ENCODE measurements at regions not wholly inside any gene's neighbourhood (a gene's known extent, or its start where the extent isn't known, plus 50 kb on each side); places are given as distances from the start of the nearest gene placed in this dataset.
"Not testable (repeated sequence)": the region's sequence is repeated elsewhere in the genome, so short reads cannot be mapped to it uniquely, and the experiment has no call there.

DNA sequence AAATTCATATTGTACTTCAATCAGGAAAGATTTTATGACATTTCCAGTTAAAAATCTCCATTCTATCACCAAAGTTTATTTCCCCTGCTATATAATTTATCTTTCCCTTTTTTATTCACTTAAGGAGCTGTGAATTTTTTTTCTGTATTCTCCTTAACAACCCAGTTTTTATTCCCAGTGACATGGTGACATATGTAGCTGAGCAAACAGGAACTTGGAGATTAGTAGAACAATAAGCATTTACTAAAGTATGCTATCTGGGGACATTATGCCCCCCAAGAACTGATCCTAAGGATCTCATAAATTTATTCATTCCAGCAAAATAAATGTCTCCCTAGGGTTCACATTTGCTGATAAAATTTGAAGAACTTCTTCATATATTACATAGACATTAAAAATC is 1044.0 kb upstream of the CDH6 start:
- TF ChIP-seq CSRNP3 (CRISPR knock-in tag; IDR thresholded peaks at IDR 0.05) (no peak), ESRRG (CRISPR knock-in tag; IDR thresholded peaks at IDR 0.05) (no peak), ZC3H10 (CRISPR knock-in tag; IDR thresholded peaks at IDR 0.05) (no peak)
- no peak for ATAC-seq

GRCh38 chr5:30147976-30148375 is 1045.5 kb upstream of the CDH6 start:
- TF ChIP-seq OSR1 (CRISPR knock-in tag; IDR thresholded peaks at IDR 0.05) (no peak), TSHZ2 (CRISPR knock-in tag; IDR thresholded peaks at IDR 0.05) (no peak)
- ATAC-seq = no peak

DNA sequence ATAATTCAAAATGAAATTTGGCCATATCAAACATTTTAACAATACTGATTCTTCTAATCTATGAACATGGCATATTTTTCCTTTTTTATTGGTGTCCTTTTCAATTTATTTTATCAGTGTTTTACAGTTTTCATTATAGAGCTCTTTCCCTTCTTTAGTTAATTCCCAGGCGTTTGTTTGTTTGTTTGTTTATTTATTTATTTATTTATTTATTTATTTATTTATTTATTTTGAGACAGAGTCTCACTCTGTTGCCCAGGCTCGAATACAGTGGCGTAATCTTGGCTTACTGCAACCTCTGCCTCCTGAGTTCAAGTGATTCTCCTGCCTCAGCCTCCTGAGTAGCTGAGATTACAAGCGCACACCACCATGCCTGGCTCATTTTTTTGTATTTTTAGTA is 1049.4 kb upstream of the CDH6 start:
- ATAC-seq = not testable (repeated sequence)

DNA sequence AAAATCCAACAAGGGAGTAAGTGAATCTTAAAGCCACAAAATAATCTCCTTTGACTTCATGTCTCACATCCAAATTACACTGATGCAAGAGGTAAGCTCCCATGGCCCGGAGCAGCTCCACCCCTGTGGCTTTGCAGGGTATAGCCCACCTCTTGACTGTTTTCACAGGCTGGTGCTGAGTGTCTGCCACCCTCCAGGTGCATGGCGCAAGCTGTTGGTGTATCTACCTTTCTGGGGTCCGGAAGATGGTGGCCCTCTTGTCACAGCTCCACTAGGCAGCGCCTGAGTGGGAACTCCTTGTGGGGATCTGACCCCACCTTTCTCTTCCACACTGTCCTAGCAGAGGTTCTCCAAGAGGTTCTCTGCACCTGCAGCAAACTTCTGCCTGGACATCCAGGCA is 1051.1 kb upstream of the CDH6 start:
- ATAC-seq = no peak
- no peak for TF ChIP-seq ZC3H10 (CRISPR knock-in tag; IDR thresholded peaks at IDR 0.05)
- no peak for TF ChIP-seq GLIS3 (CRISPR knock-in tag; IDR thresholded peaks at IDR 0.05)
- no peak for TF ChIP-seq RARB (CRISPR knock-in tag; IDR thresholded peaks at IDR 0.05)
- no peak for TF ChIP-seq ZNF70 (CRISPR knock-in tag; IDR thresholded peaks at IDR 0.05)
- no peak for TF ChIP-seq PPARA (CRISPR knock-in tag; IDR thresholded peaks at IDR 0.05; ENCODE audit: borderline replicate concordance)
- no peak for TF ChIP-seq SNAI2 (CRISPR knock-in tag; IDR thresholded peaks at IDR 0.05)
- TF ChIP-seq TSHZ2 (CRISPR knock-in tag; IDR thresholded peaks at IDR 0.05) = no peak
- TF ChIP-seq, protein P1, sequence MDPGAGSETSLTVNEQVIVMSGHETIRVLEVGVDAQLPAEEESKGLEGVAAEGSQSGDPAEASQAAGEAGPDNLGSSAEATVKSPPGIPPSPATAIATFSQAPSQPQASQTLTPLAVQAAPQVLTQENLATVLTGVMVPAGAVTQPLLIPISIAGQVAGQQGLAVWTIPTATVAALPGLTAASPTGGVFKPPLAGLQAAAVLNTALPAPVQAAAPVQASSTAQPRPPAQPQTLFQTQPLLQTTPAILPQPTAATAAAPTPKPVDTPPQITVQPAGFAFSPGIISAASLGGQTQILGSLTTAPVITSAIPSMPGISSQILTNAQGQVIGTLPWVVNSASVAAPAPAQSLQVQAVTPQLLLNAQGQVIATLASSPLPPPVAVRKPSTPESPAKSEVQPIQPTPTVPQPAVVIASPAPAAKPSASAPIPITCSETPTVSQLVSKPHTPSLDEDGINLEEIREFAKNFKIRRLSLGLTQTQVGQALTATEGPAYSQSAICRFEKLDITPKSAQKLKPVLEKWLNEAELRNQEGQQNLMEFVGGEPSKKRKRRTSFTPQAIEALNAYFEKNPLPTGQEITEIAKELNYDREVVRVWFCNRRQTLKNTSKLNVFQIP (CRISPR knock-in tag; IDR thresholded peaks at IDR 0.05; ENCODE audit: borderline replicate concordance, low read depth) = no peak
- no peak for TF ChIP-seq ZNF8 (CRISPR knock-in tag; IDR thresholded peaks at IDR 0.05)
- TF ChIP-seq ZNF565 (CRISPR knock-in tag; conservative IDR thresholded peaks at IDR 0.05; ENCODE audit: low read depth) = no peak
- TF ChIP-seq, protein P2, sequence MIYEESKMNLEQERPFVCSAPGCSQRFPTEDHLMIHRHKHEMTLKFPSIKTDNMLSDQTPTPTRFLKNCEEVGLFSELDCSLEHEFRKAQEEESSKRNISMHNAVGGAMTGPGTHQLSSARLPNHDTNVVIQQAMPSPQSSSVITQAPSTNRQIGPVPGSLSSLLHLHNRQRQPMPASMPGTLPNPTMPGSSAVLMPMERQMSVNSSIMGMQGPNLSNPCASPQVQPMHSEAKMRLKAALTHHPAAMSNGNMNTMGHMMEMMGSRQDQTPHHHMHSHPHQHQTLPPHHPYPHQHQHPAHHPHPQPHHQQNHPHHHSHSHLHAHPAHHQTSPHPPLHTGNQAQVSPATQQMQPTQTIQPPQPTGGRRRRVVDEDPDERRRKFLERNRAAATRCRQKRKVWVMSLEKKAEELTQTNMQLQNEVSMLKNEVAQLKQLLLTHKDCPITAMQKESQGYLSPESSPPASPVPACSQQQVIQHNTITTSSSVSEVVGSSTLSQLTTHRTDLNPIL (CRISPR knock-in tag; IDR thresholded peaks at IDR 0.05; ENCODE audit: low read depth) = no peak
- no peak for TF ChIP-seq ISL1 (CRISPR knock-in tag; IDR thresholded peaks at IDR 0.05)
- no peak for TF ChIP-seq BACH2 (CRISPR knock-in tag; IDR thresholded peaks at IDR 0.05; ENCODE audit: borderline replicate concordance)
- no peak for TF ChIP-seq ZFP3 (CRISPR knock-in tag; IDR thresholded peaks at IDR 0.05)
- no peak for TF ChIP-seq TOX (CRISPR knock-in tag; IDR thresholded peaks at IDR 0.05; ENCODE audit: borderline replicate concordance)
- TF ChIP-seq ZFP30 (CRISPR knock-in tag; IDR thresholded peaks at IDR 0.05) = no peak
- TF ChIP-seq TCF4 (CRISPR knock-in tag; IDR thresholded peaks at IDR 0.05; ENCODE audit: borderline replicate concordance) = no peak
- no peak for TF ChIP-seq CSDC2 (CRISPR knock-in tag; IDR thresholded peaks at IDR 0.05)
- no peak for TF ChIP-seq PATZ1 (CRISPR knock-in tag; IDR thresholded peaks at IDR 0.05; ENCODE audit: borderline replicate concordance)
- no peak for TF ChIP-seq ARNTL (CRISPR knock-in tag; IDR thresholded peaks at IDR 0.05; ENCODE audit: borderline replicate concordance, low read depth)

Data from SK-N-SH treated with all-trans-retinoic acid at 6 μM for 48 hours (cell line).